Mammary epithelial cell (primary cell): ENCODE measurements at regions not wholly inside any gene's neighbourhood (a gene's known extent, or its start where the extent isn't known, plus 50 kb on each side); places are given as distances from the start of the nearest gene placed in this dataset.

Source experiments
- CTCF ChIP-seq, 2 donors: IDR thresholded peaks in 1 of 2; conservative IDR thresholded peaks in 1 of 2; 2 replicates each; pipeline ENCODE4 v1.5.1; 2011 to 2012; ENCODE audit warnings: inconsistent platforms in 2 of 2, low read length in 2 of 2, mild to moderate bottlenecking in 2 of 2, control low read depth in 1 of 2, low read depth in 1 of 2; ENCODE audit not compliant: insufficient read depth in 1 of 2; ENCODE audit errors: extremely low read depth in 1 of 2
- EZH2 ChIP-seq: IDR thresholded peaks from 2 replicates; pipeline ENCODE4 v1.6.1; 2012; ENCODE audit warnings: low read length, inconsistent platforms, borderline replicate concordance

GRCh38 chr4:27289704-27290103 lies 429.1 kb downstream of the STIM2 start:
- no peak for TF ChIP-seq CTCF (conservative IDR thresholded peaks at IDR 0.05 in 1 of 2, IDR thresholded peaks at IDR 0.05 in 1 of 2; ENCODE audit: extremely low read depth in 1 of 2, insufficient read depth in 1 of 2, low read depth in 1 of 2, low read length in 2 of 2)
- no peak for TF ChIP-seq EZH2
